Kidney capillary endothelial cell (primary cell): ENCODE measurements at regions not wholly inside any gene's neighbourhood (a gene's known extent, or its start where the extent isn't known, plus 50 kb on each side); places are given as distances from the start of the nearest gene placed in this dataset.

ENCODE experiments used
- DNase-seq: peaks from one replicate; pipeline ENCODE4 v3.0.0-alpha.2; 2018; ENCODE audit warnings: low spot score

- DNase-seq = no peak
These were observed 1289.6 kb downstream of the NSUN3 start for GRCh38 chr3:95352471-95352870.

DNA sequence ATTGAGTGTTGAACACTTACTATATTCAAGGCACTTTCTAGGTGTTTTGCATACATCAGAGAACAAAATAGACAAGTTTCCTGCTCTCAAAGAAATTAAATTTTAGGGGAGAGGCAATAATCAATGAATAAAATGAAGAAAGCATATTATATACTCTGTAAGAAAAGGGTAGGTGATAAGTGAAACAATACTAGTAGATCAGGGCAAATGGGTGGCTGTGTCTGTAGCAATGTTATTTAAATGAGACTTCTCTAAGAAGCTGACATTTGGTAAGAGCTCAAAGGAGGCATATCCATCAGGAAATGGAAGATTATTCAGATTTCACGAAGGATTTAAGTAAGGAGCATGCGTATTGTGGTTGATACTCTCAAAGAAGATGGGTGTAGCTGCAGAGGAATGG is 1291.6 kb downstream of the NSUN3 start:
- DNase-seq = no peak

DNA sequence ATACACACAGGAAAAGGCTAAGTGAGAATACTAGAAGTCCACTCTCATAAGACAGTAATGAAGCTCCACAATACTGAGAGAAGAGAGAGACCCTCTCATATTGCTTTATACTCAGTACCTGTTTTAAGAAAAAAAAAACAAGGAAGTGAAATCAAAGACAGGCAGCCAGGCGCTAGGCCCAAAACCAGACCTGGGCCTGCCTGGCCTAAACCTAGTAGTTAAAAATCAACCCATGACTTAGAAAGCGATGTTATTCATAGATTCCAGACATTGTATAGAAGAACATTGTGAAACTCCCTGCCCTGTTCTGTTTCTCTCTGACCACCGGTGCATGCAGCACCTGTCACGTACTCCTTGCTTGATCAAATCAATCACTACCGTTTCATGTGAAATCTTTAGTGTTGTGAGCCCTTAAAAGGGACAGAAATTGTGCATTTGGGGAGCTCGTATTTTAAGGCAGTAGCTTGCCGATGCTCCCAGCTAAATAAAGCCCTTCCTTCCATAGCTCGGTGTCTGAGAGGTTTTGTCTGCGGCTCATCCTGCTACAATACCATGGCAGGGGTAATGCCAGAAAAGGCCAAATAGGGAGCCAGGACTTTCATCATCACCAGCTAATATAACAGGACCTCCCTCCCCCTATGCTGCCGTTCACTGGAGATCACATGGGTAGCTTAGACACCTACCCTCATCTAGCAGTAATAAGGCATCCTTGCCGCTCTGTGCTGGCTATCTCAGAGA is 1294.1 kb downstream of the NSUN3 start:
- DNase-seq = no peak

GRCh38 chr3:95387242-95388021 is 1324.6 kb downstream of the NSUN3 start:
- DNase-seq = no peak

GRCh38 chr3:95389725-95390313 is 1327.0 kb downstream of the NSUN3 start:
- no peak for DNase-seq

GRCh38 chr3:95394286-95394685 is 1331.4 kb downstream of the NSUN3 start:
- no peak for DNase-seq

DNA sequence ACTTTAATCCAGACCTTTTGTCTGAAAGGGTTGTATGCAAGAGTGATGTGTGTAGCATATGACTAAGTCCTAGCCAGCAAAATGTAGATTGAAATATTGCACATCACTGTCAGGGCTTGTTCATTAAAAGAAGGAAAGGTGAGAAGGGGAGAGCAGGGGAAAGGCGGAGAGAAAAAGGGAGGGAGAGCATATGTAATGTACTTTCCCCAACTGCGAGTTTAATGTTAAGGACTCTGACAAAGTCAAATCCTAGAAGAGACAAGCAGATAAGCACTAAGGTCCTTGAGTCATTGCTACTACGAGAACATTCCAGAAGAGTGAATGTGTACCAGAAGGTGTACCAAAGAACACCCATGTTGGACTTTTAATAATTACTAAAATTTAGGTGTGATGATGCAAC is 1336.7 kb downstream of the NSUN3 start:
- no peak for DNase-seq

GRCh38 chr3:95401693-95402092 is 1338.8 kb downstream of the NSUN3 start:
- DNase-seq = no peak

DNA sequence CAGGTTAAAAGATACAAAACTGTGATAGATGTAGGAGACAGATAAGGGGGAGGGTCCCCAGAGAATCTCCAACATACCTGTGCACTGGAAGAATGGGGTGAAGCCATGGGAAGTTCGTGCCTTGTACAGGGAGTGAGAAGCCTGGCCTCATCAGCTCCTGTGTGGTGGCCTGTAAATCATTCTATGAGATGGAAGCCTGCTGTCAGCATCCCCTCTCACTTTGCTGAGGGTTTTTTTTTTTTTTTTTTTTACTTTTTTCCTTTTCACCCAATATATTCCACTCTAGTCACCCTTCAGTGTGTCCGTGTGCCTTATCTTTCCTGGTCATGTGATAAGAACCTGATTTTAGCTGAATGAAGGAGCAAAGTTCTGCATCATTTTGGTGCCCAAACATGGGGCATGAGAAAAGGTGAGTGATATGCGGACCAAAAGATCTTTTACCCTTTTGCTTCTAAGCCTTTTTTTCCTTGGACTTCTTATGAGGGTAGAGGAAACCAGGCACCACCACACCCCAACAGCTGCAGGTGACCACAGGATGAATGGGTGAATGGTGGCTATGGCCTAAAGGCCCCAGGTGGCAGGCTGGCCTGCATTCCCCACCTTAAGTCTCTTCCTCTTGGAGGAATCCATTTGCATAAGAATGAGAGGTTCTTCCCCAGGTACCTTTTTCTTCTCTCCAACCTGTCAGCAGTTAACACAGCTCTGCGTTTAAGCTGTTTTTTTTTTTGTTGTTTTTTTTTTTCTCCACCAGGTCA is 1345.0 kb downstream of the NSUN3 start:
- DNase-seq = no peak

DNA sequence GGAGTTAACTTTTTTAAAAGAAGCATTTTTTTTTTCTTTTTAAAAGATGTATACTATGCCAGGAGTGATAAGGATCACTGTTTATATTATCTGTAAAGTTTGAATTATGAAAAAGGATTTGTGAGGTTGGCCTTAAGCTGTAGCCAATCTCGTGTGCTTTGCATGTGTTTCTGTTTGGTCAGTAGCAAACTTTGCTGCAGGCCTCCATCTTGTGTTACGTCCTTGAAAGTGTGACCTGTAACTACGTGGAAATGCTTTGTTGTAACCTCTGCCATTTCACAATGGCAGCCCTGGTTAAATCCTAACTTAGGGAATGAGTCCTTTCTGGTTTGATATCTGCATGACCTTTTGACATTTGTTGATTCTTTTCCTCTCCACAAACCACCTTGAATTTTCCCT is 1345.6 kb downstream of the NSUN3 start:
- no peak for DNase-seq

GRCh38 chr3:95418251-95418650 is 1355.4 kb downstream of the NSUN3 start:
- DNase-seq = no peak

DNA sequence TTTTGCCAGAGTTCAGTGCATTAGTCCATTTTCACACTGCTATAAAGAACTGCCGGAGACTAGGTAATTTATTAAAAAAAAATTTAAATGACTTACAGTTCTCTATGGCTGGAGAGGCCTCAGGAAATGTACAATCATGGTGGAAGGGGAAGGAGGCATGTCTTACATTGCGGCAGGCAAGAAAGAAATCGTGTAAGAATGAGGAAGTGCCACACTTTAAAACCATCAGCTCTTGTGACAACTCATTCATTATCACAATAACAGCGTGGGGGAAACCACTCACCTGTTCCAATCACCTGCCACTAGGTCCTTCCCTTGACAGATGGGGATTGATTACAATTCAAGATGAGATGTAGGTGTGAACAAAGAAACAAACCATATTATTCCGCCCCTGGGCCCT is 1361.4 kb downstream of the NSUN3 start:
- no peak for DNase-seq

DNA sequence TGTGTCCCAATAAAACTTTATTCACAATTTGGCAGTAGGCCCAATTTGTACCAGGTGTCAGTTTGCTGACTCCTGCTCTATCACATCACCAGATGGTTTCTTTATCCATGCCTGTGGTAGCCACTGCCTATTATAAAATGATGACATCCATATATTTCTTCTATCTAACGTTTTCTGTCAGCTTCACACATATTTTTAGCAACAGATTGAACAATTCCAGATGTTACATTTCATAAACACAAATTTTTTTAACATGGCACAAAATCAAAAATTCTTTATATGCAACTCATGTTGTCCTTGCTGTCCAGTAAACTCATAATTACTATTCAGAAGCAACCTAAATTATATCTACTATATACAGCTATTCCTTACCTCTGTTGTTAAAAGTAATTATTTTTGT is 1371.6 kb downstream of the NSUN3 start:
- DNase-seq = no peak

DNA sequence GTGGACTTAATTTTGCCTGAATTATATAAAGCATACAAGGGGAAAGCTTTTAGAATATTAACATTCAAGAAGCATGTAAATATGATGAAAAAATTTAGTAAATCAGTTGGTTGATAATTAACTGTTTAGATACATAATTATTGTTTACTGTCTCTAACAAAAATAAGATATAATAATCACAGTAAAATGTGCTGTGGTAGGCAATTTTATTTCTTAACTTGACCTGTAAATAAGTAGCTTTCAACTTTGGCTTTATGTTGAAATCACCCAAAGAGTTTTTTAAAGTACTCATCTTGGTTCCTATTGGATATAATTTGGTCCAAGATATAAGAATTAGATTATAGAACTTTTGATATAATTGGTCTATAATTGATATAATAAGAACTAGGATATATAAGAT is 1374.5 kb downstream of the NSUN3 start:
- DNase-seq = no peak

GRCh38 chr3:95438274-95438673 is 1375.4 kb downstream of the NSUN3 start:
- no peak for DNase-seq

DNA sequence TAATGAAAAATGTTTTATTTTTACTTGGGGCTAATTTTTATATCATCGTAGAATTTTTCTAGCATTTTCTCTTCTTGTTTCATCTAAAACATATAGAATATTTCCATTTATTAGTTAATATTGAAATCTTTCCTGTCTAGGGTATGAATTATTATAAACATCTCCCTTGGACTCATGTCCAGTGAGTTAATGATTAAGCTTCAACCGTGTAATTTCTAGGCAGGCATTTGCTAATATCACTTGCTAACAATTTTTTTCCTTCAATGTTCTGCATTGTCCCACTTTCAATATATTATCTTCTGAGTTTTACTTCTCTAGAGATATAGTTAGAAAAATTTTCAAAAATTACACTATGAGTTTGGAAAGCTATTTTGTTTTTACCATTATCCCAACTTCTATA is 1371.6 kb upstream of the EPHA6 start:
- DNase-seq = no peak

DNA sequence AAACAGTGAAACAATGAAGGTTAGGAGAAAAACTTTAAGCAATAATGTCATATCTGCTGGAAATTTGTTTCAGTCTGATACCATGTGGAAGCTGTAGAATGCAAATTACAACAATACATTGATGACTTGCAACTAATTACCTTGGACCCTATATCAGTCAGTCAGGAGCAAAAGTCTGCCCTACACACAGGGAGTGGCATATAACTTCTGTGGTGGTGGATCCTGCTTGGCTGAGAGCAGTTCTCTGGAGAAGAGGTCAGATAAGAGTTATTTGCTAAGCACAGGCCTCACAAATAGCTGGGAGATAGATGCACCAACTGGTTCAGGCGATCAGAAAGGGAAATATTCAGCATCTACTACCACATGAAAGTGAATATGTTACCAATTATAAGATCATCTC is 1364.6 kb upstream of the EPHA6 start:
- DNase-seq = no peak

GRCh38 chr3:95453242-95453641 is 1361.2 kb upstream of the EPHA6 start:
- DNase-seq = no peak

DNA sequence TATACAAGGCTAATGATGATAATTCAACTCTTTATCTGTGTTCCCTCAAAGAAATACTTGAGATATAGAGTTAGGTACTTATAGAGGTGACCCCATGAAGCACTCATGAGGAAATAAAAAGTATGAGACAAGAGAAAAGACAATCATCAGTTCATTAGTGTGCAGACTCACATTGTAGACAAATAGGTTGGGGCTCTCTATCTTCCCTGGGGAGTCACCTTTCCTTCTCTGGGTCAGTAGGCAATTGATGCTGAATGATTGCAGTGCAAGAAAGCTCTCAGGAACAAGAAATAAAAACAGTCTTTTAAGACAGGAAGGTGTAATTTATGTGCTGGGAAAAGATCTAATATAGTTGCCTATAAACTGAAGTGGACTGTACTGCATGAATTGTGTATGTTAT is 1357.6 kb upstream of the EPHA6 start:
- DNase-seq = no peak

- no peak for DNase-seq
These were observed 1354.7 kb upstream of the EPHA6 start for GRCh38 chr3:95459706-95460105.

DNA sequence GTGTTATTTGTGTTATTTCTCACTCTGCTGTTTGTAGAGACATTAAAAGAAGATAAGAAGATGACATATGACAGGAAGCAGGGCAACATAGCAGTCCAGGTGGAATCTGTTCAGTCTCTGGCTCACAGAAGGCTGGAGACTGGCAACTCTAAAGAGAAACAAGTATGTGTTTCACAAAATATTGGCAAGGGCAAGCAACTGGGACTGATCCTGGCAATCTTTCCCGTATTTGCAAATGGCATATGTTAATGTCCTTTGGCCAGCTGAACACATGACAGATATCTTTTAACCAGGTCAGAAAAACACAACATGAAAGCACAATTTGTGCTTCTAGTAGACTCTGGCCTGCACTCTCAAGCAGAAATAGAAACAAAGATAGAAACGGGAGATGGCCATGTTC is 1354.1 kb upstream of the EPHA6 start:
- no peak for DNase-seq

GRCh38 chr3:95462161-95462560 is 1352.2 kb upstream of the EPHA6 start:
- no peak for DNase-seq

- no peak for DNase-seq
These were observed 1350.0 kb upstream of the EPHA6 start for GRCh38 chr3:95464346-95464745.
